T-helper 2 cell (primary cell): ENCODE measurements at regions not wholly inside any gene's neighbourhood (a gene's known extent, or its start where the extent isn't known, plus 50 kb on each side); places are given as distances from the start of the nearest gene placed in this dataset.
"Not testable (repeated sequence)": the region's sequence is repeated elsewhere in the genome, so short reads cannot be mapped to it uniquely, and the experiment has no call there.

Source experiments
- DNase-seq, 5 experiments: peaks; one replicate each; pipeline versions ENCODE4 v3.0.0 to v3.0.0-alpha.2; 2012 to 2022

DNA sequence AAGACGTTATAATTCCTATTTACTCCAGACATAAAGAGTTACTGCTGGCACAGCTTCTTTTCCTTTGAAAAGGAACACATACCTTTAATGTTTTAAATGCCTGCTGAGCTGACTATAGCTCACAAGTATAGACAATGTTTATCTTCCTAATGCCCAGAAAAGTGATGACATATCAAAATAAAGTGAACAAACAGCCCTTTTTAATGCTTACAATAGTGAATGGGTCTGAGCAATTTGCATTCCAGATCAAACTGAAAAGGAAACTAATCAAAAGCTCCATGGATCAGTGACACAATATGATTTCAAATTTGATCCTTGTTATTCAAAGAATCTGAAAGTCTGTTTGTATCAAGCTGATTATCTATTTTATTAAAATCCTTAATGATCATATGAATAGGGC, 233.6 kb upstream of the SEMA3E start:
- DNase-seq, result no peak

DNA sequence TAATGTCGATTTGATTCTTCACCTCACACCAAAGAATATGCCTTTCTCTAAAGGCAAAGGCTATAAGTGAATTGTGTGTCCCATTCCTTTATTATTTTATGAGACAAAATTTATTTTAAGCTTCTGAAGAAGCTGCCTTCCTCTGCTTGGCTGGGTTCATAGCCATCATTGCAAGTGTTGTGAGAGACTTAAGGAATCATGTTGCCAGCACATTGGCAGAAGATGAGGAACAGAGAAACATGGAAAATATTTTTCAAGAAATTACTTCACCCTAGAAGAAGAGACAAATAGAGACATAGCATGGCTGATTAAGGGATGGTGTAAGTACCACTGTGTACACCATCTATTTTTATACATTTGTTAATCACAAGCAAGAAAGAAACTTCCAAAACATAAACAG, 230.1 kb upstream of the SEMA3E start:
- DNase-seq, result no peak

DNA sequence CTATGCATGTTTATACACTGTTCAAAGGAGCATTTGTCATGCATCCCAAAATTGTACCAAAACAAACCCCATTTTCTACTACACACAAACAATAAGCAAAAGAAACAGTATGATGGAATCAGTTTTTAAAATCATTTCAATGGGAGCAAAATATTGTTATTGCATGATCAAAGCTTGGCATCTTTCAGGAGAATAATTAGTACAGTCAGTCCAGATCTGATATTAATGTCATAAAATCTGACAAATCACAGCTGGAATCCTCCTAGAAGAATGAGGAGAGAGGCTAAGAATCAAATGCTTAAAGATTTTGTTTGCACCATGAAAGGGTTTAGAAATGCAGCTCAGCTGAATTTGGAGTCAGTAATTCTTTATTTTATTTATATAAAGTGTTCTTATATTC, 229.7 kb upstream of the SEMA3E start:
- no peak for DNase-seq

DNA sequence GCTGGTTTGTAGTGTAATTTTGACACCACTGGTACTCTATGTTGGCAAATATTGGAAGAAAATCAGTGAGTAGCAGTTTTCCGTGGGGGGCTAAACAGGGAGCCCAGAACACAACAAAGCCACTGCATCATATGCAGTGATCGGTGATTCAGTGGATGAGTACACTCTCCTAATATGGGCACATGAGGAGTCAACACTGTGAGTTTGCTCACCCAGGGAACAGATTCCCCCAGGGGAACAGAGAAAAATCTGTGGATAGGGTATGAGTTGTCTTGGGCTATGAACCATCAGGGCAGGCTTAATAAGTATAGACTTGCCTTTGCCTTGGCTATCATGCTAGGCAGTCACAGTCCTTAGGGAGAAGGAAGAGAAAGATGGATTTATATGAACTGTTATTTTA, 227.7 kb upstream of the SEMA3E start:
- DNase-seq, result no peak

DNA sequence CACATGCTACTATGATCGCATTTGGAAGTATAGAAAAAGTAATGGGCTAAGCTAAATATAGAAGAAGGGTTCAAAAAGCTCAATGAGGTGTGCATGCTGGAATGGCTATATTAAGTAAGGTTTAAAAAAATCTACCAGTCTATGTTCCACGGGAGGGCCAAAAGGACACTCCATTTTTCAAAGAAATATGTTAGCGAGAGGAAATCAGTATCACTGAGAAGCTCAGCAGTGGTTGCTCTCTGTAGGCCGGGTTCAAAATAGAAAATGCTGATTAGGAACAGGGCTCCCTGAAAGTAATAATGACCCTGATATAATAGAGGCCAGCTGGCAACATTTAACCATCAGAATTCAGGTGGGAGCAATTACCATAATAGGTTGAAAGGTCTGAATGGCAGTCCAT, 224.5 kb upstream of the SEMA3E start:
- DNase-seq, result no peak

DNA sequence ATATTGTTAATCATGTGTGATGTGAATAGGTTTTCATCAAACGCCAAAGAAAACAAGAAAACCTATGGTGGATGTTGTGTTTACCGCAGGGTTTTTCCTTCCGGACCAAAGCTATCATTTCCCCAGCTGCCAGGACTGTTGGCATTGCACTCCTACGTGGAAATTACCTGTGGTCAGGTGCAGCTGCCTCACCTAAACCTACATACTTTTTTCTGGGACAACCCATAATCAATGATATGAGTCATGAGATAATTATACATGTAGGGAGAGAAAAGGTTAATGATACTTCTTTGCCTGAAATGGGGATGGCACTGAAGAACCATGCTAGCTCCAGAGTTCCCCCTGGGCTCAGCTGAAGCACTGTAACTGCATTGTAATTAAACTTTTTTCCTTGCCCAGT, 223.6 kb upstream of the SEMA3E start:
- DNase-seq, result no peak

DNA sequence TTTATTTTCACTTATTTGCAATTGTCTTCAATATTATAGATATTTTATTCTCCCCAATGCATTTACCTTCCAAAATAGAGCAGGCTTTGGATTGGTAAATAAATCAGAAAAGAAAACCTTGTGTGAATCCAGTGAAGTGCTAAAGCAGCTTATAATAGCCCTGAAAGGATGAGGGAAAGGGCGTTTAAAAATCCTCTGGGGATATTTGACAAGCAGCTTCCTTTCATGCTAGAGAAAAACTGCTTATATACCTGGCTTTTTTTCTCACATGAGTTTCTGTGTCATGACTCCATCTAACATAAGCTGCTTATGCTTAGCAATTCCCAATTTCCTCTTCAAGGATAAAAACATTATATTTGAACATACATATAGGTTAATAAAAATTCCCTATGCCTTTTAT, 221.6 kb upstream of the SEMA3E start:
- DNase-seq, result no peak

DNA sequence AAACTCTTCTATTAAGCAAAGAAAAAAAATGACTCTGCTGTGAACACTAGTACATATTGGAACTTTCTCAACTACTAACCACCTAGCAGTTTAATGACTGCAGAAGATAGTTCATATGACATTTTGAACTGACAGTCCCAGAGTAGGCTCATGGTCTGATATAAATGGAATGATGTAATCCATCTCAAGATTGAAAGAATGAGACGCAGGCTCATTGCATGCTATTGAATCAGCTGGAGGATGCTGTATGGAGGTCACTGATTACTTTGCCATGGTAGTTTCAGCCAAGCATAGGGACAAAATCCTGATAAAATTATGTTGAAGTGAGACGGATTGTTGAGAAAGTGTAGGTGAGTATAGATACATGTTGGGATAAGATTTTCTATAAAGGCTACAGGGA, 217.6 kb upstream of the SEMA3E start:
- no peak for DNase-seq

DNA sequence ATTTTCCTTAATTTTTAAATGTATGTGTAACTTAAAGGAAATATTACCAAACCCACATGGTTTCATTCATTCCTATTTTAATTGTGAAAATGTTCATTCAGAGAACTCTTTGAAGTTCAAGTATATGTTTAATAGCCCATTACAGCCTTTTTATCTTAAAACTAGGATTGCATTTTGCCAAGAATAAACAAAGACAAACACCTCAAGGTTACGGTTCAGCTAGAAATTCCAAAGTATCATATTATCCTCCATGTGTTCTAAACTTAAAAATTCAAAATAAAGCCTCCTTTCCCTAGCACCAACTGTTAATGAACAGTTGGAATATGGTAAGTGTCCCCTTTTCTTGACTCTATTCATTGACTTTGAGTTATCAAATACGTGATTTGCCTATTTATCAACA, 215.6 kb upstream of the SEMA3E start:
- DNase-seq, result no peak

DNA sequence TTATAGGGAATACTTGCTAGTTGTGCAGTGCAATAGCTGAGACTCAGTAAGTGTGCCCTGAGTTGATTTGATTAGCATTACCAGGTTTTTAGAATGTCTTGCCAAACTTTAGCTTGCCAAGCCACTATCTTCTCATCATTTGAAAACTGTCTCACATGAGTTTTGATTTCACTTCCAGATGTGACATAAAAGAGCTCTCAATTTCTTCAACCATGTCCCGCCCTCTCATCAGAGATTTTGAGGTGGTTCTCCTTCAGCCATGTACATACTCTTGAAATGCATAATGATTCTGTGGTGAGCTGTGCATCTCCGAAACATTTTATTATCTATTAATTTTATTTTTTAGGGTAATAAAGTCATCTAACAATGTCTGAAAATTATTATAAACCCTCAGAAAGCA, 215.0 kb upstream of the SEMA3E start:
- no peak for DNase-seq

DNA sequence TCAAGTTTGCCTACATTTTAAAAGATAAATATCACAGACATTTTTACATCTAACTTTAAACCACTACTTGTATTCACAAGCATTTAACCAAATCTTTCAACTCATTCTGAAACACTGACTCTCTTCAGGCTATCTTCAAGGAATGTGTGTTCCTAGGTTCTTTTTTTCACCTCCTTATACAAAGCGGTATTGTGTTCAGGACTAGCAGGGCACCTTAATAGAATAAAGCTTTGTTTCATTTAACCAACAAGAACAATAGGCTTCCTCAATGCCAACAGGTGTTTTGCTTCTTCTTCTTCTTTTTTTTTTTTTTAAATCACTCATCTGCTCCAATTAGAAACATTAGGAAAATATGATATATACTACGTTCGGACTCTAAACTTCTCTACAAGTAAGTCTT, 212.9 kb upstream of the SEMA3E start:
- no peak for DNase-seq

DNA sequence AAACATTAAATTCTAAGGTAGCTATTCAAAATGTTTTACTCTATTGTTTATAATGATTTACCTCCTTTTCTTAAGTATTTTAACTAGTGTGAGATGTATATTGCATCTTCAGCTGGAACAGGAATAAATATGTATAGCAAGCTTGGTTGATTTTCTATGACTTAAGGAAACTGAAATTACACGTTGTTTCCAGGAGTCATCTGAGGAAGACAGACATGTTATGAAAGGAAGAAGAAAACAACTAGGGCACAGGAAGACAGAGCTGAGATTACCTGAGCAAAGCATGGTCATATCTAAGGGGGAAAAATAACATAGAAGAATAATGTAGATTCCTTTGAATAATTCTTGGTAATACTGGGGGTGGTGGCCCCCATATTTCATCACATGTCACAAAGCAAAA, 210.9 kb upstream of the SEMA3E start:
- DNase-seq, result no peak

DNA sequence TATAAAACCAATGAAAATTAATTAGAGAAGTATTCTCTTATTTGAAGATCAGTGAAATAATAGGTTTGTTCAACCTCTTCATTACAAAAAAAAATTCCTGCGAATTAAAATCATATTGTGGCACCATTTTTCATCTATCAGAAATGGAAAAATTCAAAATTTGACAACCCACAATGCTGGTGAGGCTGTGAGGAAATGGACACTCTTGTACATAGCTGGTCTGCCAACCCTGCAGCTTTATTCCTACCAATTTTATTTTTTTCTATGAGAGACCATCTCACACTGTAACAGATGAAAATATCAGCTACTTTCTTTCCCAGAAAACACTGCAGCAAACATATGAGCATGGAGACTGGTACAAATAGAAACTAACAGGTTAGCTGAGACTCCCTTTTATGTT, 208.8 kb upstream of the SEMA3E start:
- no peak for DNase-seq

DNA sequence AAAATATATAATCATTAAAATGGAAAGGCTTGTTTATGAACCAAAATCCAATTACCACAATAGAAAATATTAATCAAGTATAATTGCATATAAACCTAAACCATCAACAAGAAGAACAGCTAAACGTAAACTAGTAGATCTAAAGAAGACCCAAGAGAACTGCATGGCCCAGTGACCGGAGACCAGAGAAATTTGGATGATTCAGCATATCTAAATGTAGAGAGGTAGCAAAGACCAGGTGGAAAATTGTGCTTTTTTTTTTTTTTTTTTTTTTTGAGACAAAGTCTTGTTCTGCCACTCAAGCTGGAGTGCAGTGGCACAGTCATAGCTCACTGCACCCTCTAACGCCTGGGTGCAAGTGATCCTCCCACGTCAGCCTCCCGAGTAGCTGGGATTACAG, 207.2 kb upstream of the SEMA3E start:
- no peak for DNase-seq

DNA sequence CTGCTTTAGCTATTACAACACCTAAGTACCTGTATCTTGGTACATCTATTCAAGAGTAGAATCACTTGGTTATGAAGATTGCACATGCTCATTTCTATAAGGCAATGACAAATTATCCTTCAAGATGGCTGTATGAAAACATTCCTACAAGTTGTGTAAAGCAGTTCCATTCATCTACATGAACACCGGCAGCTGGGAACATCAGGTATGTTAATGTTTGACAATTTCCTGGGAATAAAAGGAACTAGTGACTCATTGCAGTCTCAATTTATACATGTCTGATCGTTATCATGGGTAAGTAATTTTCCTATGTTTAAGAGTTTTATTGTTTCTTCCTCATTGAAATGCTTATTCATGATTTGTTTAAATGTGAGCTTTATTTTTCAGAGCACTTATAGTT, 203.2 kb upstream of the SEMA3E start:
- no peak for DNase-seq

DNA sequence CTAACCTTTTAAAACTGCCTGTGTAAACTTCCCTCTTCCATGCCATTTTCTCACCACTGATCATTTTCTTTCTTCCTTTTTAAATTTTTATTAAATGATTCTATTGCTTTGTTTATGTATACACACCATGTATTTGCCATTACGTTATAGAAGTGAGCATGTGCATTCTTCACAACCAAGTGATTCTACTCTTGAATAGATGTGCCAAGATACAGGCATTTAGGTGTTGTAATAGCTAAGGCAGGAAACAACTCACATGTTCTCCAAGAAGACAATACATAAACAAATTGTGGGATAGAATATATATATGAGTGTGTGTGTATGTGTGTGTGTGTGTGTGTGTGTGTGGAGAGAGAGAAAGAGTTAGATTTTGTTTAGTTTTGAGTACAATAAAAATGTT, 202.6 kb upstream of the SEMA3E start:
- DNase-seq, result no peak

DNA sequence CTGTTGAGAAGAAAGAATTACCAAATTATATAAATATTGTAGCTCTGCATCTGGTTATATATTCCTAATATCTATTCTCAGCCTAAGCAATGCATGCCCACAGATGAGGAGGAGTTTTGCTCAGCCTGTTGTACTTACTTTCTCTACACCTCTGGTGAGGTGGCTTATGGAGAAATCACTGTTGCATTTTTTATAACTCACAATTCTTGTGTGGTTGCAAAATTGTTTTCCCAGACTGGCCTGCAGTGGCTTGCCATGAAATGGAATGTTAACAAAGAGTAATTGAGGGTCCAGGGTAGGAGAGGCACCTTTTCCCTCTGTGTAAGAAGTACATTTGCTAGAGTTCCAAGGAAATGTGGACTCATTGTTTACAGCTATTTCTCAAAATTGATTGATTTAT, 202.0 kb upstream of the SEMA3E start:
- DNase-seq, result no peak

DNA sequence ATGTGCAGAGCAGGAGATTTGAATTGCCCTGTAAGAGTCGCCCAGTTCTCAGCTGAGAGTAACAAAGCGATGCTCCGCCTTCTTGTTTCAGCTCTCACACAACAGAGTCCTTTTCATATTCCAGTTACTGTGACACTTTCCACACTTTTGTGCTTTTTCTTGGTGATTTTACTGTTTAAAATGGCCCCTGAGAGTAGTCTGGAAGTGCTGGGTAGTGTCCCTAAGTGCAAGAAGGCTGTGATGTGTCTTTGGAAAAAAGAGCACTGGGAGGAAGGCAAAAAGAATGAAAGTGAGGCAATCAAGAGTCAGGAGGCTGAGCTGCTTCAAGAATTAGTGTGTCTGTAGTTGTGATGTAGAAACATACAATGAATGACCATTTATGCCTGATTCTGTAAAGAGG, 201.2 kb upstream of the SEMA3E start:
- no peak for DNase-seq

DNA sequence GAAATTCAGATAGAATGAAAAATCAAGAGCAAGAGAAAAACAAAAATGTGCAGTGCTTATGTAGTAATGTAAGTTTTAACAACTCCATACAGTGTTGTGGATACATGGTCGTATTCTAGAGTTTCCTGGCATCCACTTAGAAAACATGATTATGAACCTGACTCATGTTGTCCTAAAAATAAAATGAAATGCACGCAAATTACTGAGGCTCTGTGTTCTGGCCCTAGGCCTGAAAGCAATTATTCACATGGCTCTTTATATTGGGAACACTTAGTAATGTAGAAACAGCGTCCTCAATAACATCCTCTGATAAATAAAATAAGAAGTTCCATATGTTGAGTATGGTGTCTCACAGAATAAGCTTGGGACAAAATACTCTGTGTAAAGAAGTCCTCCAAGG, 200.2 kb upstream of the SEMA3E start:
- no peak for DNase-seq

DNA sequence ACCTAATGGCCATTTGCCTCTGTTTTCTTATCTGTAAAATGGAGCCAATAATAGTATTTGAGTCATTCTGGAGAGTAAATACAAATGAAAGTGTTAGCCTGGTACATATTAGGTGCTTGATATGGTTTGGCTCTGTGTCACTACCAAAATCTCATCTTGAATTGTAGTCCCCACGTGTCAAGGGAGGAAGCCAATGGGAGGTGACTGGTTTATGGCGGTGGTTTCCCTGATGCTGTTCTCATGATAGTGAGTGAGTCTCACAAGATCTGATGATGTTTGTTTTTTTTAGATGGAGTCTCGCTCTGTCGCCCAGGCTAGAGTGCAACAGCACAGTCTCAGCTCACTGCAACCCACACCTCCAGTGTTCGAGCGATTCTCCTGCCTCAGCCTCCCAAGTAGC, 194.0 kb upstream of the SEMA3E start:
- DNase-seq, result no peak

DNA sequence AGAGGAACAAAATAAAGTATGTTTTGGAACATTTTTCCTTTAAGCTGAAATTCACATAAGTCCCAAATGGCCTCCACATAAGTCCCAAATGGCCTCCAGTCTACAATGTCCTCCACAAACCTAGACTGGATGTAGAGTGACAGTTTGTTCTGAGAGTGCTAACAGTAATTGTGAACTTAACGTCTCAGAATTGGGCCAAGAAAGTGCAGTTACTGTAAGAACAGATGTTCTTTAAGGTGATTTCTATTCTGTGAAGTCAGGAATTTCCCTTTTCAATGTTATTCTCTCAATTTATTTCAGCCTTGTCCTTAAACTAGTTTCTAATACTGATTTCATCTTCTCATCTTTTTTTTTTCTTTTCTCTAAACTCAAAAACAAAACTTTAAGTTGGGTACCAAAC, 188.7 kb upstream of the SEMA3E start:
- DNase-seq, result no peak

DNA sequence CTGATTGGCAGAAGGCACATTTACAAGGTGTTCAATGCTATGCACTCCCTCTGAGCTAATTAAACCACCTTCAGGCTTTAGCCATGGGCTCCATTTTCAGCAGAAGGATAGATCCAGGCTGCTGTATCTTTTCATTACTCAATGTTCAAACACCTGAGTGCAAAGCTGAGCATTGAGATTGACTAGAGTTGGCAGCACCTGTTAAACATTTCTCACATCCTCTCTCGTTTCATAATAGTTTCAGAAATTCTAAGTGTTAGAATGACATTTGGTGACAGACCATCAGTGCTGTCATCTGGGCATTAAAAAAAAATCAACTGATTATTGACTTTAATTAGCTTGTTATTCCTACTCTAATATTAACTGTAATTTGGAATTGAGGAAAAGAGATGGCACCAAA, 187.1 kb upstream of the SEMA3E start:
- no peak for DNase-seq

DNA sequence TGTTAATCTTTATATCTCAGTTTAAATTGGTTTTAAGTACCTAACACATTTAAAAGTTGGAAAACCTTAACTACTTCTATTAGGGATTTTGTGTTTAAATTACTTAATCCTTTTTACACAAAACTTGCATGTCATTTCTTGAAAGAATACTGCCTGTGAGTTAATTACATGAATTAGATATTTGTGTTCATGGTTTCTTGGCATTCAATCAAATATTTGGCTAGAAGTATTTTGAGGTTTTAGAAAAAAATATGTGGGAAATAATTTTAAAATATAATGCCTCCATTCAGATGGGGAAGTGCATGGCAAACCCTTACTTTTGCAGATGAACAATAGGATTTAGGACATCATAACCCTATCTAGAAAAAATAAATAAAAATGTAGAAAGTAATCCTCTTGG, 186.5 kb upstream of the SEMA3E start:
- no peak for DNase-seq

DNA sequence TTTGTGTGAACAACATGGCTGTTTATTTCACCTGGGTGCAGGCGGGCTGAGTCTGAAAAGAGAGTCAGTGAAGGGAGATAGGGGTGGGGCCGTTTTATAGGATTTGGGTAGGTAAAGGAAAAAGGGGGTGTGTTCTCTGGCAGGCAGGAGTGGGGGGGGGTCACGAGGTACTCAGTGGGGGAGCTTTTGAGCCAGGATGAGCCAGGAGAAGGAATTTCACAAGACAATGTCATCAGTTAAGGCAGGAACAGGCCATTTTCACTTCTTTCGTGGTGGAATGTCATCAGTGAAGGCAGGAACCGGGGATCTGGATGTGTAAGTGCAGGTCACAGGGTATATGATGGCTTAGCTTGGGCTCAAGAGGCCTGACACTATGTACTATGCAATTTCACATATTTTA, 184.8 kb upstream of the SEMA3E start:
- not testable (repeated sequence) for DNase-seq

DNA sequence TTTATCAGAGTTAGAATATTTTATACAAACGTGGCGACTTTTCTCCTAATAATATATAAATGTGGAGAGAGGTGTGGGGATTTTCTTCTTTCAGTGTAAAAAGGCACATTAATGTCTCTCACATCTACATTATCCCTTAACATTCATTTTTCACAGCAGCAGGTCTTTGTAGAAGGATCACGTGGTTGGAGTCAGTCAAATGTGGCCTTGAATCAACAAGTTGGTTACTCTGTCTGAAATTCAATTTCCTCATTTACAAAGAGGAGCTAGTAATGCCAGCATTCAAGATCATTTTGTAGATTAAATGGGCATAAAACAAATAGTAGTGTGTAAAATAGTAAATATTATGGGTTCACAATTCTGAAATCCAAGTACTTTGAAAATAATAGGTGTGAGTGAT, 183.1 kb upstream of the SEMA3E start:
- DNase-seq, result no peak

DNA sequence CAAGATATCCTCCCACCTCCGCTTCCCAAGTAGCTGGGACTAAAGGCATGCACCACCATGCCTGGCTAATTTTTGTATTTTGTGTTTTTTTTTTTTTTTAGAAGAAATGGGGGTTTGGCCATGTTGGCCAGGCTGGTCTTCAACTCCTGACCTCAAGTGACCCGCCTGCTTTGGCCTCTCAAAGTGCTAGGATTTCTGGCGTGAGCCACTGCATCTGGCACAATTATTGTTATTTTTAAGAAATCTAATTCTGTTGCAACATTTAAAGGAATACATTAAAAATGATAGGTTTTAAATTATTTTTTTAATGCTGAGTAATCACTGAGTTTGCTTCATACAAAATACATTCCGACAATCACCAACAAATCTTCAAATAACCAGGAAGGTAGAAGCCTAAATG, 178.1 kb upstream of the SEMA3E start:
- no peak for DNase-seq
